22Rv1 (cell line): ENCODE measurements at regions not wholly inside any gene's neighbourhood (a gene's known extent, or its start where the extent isn't known, plus 50 kb on each side); places are given as distances from the start of the nearest gene placed in this dataset.

ENCODE experiments used
- H3K27ac ChIP-seq: fragments of 450-650 bp; 2 replicates; pipeline ENCODE4 v1.5.1; 2017
- CTCF ChIP-seq: fragments of 450-650 bp; IDR thresholded peaks from 2 replicates; pipeline ENCODE4 v1.5.1; 2017; ENCODE audit warnings: mild to moderate bottlenecking
- ZFX ChIP-seq: fragments of 450-650 bp; IDR thresholded peaks from 2 replicates; pipeline ENCODE4 v1.6.1; 2017; ENCODE audit warnings: antibody characterized with exemption, borderline replicate concordance

DNA sequence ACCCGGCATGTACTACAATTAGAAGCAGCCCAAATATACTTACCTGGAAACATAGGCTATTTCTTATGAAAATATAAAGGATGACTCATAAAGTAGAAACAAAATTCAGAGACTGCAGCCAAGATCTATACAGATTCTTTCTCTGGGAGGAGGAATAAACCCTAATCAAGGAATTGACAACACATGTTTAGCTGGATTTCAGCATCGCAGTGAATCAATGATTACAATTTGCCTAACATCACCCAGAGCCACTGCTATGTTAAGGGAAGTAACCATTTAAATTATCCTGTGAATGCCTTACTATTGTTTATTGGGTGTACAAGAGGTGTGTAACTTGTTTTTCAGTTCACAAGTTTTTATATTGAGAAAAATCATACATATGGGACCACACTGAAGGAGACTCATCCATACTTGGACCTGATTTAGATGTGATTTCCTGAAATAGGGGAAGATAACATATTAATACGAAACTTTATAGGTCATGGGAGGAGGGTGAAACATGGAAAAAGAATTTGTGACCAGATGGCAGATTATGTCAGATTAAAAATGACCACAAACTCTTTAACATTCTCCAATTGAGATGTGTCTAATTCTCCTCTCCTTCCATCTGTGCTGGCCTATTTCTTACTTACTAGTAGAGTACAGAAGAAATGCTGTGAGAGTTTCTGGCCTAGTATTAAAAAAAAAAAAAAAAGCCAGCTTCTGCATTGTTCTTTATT is 1168.4 kb downstream of the SLITRK1 start:
- TF ChIP-seq ZFX (no peak), CTCF (no peak)
- no peak overlapping the region for H3K27ac ChIP-seq

DNA sequence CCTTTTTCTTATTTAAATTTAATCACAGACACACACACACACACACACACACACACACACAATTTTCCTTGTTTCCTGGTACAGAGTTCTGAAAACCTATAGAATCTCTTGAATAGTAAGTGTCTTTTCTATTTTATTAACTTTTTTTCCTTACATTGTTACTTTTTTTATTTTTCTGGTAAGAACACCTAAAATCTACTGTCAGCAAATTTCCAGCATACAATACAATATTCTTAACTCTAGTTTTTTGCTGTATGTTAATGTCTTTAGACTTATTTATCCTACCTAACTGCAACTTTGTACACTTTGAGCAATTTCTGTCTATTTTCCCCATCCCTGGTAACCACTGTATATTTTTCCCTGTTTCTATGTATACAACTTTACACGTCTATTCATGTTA is 1179.8 kb downstream of the SLITRK1 start:
- H3K27ac ChIP-seq, result no peak overlapping the region
- no peak for TF ChIP-seq CTCF
- no peak for TF ChIP-seq ZFX

GRCh38 chr13:82701020-82701419 is 1181.3 kb downstream of the SLITRK1 start:
- TF ChIP-seq ZFX (no peak), CTCF (no peak)

DNA sequence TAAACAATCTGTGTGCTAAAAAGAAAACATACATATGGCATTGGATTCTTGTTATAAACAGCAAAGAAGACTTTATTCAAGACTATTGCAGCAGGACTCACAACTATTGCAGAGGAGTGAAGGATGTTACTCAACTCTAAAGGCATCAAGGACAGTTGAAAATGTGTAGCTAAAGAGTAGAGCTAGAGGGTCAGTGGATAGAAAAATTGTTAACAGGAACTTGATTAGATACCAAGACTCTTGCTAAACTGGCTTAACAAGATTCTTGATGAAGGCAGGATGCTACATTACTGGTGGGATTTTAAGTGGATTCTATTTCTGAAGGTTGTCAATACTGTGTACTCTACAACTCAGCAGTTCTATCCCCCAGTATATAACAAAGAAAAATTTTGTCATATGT is 1183.3 kb downstream of the SLITRK1 start:
- no peak for TF ChIP-seq CTCF
- TF ChIP-seq ZFX, result no peak
- H3K27ac ChIP-seq, result no peak overlapping the region

More at GRCh38 chr13:82701020-82701419, 1181.3 kb downstream of the SLITRK1 start:
- no peak overlapping the region for H3K27ac ChIP-seq

GRCh38 chr13:82698383-82698782 is 1183.9 kb downstream of the SLITRK1 start:
- TF ChIP-seq CTCF (no peak), ZFX (no peak)
- no peak overlapping the region for H3K27ac ChIP-seq

- H3K27ac ChIP-seq, result no peak overlapping the region
- no peak for TF ChIP-seq CTCF
- TF ChIP-seq ZFX, result no peak
These were observed 1188.7 kb downstream of the SLITRK1 start for GRCh38 chr13:82693607-82694006.

DNA sequence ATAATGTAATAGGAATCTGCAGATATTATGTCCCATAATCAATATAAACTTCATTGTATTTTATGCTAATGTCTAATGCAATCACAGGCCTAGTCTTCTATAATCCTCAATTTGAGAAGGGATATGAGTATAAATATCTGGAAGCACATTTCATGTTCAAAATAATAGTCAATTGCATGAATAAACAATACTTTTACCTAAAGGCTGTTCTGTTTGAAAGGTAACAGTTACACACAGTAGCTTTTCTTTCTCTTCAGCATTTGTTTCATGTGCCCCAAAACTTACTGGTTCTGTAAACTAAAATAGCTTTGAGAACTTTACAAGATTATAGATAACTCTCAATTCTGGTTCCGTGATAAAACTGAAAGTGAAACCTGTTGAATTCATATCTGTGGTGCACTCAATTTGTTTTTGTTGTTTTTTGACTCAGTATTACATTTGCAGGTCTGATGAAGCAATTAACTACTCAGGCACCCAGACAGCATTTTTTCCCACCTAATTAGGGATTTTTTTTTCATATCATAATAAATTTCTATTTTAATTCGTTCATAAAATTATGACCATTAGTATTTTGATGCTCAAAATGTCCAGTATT is 1193.8 kb downstream of the SLITRK1 start:
- H3K27ac ChIP-seq, result no peak overlapping the region
- TF ChIP-seq CTCF (no peak), ZFX (no peak)
